Hypothalamus (tissue), 51 donors: ENCODE measurements at regions not wholly inside any gene's neighbourhood (a gene's known extent, or its start where the extent isn't known, plus 50 kb on each side); places are given as distances from the start of the nearest gene placed in this dataset.

Experiments
- DNase-seq, 51 donors: peaks; one replicate each; lab custom pipeline; 2025; lab: John Stamatoyannopoulos, UW

DNA sequence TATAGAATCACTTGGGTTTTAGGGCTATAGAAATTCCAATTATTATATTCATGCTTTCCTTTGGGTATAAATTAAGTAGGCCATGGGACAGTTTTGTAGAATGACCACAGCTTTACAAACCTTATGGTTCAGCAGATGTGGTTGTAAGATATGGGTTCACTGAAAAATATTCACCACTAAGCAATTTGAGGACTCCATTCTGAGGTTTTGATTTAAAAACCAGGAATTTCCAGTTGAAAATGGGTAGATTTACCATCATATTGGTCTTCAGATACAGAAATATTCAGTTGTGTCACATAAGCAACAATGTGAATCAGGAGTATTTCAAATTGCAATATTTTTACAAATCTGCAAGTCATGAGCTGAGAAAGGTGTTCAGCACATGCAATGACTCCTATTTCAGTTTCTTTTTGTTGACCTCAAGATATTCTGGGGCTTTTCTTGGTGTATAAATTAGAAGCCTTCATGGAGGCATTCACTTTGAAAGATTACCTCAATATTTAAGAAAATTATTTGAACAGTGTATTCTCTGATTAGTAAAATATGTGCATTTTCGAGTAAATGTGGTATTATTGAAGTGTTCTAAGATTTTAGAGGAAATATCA lies 218.4 kb upstream of the HCCS start:
- DNase-seq, result no peak

DNA sequence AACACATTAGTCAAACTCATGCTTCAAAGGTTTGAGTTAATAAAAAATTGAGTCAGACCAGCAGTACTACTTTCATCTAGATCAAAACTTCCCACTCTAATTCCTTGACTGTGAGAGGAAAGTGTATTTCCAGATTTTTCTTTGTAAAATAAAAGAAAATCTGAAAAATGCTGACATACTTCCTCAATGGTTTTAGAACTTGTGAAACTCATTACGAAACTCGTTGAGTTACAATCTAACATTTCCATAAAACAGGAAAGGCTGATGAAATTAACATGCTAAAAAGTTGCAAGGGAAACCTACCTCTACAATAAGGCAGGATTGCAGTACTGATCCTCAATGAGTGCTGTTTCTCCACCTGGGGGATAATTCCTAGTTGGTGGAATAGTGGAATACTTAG lies 217.8 kb upstream of the HCCS start:
- DNase-seq, result no peak

DNA sequence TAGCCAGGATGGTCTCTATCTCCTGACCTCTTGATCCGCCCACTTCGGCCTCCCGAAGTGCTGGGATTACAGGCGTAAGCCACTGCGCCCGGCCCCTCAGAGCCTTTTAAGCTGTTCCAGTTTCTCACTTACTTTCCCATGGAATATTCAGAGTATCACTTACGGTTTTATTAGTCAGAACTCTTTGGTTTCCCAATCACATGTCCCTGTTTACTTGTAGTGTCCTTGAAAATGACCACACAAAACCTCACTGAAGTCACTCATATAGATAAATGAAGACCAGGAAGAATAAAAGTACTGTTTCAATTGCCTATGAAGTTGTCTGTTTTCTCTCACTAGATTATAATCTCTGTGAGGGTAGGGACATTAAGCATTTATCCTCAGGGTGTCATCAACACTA lies 217.2 kb upstream of the HCCS start:
- DNase-seq, result no peak

- no peak for DNase-seq
These were observed 213.4 kb upstream of the HCCS start for GRCh38 chrX:10897768-10898167.

GRCh38 chrX:10900585-10901289 lies 210.4 kb upstream of the HCCS start:
- no peak for DNase-seq

DNA sequence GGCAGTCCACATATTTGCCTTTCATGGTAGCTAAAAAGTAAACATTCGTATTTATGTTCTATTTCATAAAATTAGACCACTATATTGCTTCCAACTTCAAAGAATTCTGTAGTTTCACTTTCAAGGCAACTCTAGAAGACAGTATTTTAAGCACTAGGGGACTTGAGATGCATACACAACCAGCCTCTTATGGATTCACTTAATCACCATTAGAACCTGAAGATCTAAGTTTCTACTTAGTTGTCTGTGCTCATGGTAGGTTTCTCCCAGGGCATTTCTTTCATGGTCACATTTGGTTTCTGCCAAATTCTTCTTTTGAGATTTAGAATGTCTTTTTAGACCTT lies 209.9 kb upstream of the HCCS start:
- DNase-seq, result no peak

GRCh38 chrX:10902001-10902400 lies 209.1 kb upstream of the HCCS start:
- no peak for DNase-seq

- no peak for DNase-seq
These were observed 207.6 kb upstream of the HCCS start for GRCh38 chrX:10903523-10903922.

GRCh38 chrX:10904220-10904619 lies 206.9 kb upstream of the HCCS start:
- no peak for DNase-seq

DNA sequence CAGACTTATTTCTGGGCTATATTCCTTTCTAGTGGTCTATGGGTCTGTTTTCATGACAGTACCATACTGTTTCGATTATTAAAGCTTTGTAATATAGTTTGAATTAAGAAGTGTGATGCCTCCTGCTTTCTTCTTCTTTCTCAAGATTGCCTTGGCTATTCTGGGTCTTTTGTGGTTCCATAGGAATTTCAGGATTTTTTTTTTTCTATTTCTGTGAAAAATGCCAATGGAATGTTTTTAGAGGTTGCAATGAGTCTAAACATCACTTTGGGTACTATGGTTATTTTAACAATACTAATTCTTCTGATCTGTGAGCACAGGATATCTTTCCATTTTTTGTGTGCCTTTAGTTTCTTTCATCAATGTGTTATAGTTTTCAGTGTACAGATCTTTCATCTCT lies 204.3 kb upstream of the HCCS start:
- no peak for DNase-seq

GRCh38 chrX:10922159-10922558 lies 189.0 kb upstream of the HCCS start:
- no peak for DNase-seq

- DNase-seq, result no peak
These were observed 188.3 kb upstream of the HCCS start for GRCh38 chrX:10922835-10923234.

GRCh38 chrX:10923466-10923865 lies 187.7 kb upstream of the HCCS start:
- DNase-seq, result no peak

DNA sequence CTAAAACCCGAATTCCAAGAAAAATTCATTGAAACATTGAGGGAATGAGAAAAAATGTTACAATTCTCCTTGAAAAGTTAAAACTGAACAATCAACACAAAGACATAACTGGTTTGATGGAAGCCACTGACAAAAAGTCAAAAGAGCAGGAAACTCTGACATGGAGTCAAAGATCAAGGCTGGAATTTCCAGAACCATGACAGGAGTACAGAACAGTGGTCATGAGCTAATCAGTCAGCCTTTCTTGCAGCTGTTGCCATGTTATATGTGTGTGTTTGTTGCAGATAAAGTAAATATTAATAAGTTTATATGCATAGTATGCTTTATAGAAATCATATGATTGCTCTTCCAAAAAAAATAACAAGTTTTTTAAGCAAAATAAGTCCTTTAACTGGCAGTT lies 184.7 kb upstream of the HCCS start:
- no peak for DNase-seq

DNA sequence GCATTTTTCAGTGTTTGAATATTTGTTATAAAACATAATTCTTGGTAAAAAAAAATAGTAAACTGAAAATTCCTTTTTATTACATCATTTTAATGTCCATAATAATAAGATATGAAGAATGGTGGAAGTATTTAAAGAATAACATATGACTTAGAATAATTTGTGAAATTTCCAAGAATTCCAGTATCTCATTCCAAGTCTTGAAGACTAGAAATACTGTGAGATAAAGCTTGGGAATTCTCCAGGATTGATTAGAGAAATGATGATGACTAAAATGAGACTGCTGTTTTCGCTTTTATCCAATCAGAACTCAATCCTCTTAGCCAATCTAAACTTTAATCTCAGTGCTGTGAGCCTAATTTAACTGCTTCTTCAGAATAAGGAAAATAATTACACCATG lies 184.2 kb upstream of the HCCS start:
- DNase-seq, result no peak

DNA sequence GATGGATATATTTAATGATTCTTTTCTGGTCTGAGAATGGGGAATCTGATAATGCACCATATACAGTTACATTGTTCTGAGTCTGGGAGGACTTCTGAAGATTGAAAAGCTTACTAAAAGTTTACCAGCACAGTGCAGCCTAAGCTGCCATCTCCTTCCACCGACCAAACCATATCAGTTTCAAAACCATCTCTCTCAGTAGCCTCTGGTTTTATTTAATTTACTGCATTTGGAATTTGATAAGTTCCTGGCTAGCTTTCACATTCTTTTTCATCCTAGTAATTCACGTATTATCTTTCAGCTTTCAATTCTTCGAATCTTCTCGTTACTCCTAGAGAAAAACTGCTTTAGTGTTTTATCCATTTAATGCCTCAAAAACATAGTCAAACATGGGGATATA lies 181.4 kb upstream of the HCCS start:
- no peak for DNase-seq

- no peak for DNase-seq
These were observed 181.0 kb upstream of the HCCS start for GRCh38 chrX:10930151-10930550.

DNA sequence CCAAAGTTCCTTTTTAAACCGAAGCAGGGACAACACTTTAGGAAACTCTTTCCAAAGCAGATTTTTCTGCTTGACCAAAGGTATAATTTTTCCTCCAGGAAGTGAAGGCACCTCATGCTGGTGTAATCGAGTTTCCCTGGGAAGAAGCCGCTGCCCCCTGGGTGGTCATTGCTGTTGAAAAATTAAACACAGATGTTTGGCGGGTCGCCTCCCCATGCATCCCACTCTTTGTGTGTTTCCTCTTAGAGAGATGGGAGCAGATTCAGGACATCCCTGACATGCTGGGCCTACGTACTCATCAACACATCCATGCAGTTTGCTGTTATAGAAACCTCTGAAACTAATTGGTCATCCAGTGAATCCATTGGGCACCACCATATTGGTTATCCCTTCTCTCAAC lies 179.2 kb upstream of the HCCS start:
- DNase-seq, result no peak

GRCh38 chrX:10932842-10933440 lies 178.2 kb upstream of the HCCS start:
- no peak for DNase-seq

DNA sequence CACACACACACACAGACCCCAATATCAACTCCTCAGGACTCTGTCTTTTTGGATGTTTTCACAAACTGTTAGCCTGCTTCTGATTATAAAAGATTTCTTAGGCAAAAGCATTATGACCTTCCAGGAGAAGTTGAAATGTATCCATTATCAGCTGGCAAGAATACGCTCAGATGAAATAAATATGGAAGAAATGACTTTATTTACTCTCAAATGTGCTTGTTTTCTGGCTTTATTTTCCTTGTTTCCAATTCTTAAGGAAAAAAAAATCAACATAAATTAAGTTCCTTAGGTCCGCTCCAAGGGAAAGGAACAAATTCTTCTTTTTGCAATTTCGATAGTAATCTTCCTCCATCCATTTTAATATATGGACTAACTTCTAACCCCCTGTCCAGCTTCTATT lies 175.6 kb upstream of the HCCS start:
- no peak for DNase-seq

DNA sequence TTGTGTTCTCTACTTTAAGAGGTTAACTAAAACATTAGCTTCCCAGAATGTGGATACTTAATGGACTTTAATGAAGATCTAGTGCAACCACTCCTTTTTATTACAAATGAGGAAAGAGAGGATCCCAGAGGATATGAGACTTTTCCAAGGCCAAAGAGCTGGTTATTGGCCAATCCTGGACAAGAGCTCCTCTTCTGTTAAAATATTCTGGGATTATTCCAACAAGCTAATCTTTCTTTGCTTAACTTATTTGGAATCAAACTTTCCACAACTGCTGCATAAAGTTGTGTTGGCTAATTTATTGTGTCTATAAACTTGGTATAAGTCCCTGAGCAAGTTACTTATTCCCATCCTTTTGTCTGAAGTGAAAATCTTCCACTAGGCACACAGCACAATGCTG lies 174.2 kb upstream of the HCCS start:
- no peak for DNase-seq

GRCh38 chrX:10938365-10938923 lies 172.7 kb upstream of the HCCS start:
- DNase-seq, result no peak
